T-helper 1 cell treated with Interleukin-12 subunit alpha and Interleukin-12 subunit beta and Interleukin-4 antibody, amounts not matched to agents 30 μg/mL and 1 μg/mL, for 36 hours (primary cell): ENCODE measurements at regions not wholly inside any gene's neighbourhood (a gene's known extent, or its start where the extent isn't known, plus 50 kb on each side); places are given as distances from the start of the nearest gene placed in this dataset.
"Not testable (repeated sequence)": the region's sequence is repeated elsewhere in the genome, so short reads cannot be mapped to it uniquely, and the experiment has no call there.

ENCODE experiments used
- H3K27ac Mint-ChIP-seq: one replicate; pipeline ENCODE4 v1.8.0; 2021; ENCODE audit warnings: mild to moderate bottlenecking, mixed read lengths
- H3K27me3 Mint-ChIP-seq: one replicate; pipeline ENCODE4 v1.8.0; 2021; ENCODE audit warnings: low read depth, mixed read lengths
- H3K36me3 Mint-ChIP-seq: one replicate; pipeline ENCODE4 v1.8.0; 2021; ENCODE audit warnings: low read depth, mixed read lengths
- H3K4me1 Mint-ChIP-seq: one replicate; pipeline ENCODE4 v1.8.0; 2021; ENCODE audit warnings: low read depth, mixed read lengths
- H3K4me3 Mint-ChIP-seq: one replicate; pipeline ENCODE4 v1.8.0; 2021; ENCODE audit warnings: mild to moderate bottlenecking, moderate library complexity, mixed read lengths
- H3K9me3 Mint-ChIP-seq: one replicate; pipeline ENCODE4 v1.8.0; 2021; ENCODE audit warnings: mixed read lengths

DNA sequence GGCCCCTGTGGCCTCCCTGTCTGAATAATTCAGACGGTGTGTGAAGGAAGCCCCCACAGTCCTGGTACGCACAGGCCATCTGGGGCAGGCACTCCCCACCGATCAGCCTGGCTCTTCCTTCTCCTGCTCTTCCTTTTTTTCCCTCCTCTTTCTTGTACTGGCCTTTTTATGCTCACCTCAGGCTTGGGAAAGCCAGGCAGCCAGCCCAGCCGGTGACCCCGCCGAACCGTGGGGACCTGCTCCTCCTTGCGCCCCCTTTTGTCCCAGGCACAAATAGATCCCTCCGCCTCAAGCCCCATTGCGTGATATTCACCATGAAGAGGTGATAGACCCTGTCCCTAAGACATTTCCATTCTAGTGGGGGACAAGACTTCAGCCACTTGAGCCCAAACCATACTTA is 80.2 kb upstream of the BRD7 start:
- Mint-ChIP-seq H3K36me3 (no peaks in the 10 kb centered on the region), H3K4me3 (no peak overlapping the region), H3K4me1 (no peaks in the 10 kb centered on the region)

DNA sequence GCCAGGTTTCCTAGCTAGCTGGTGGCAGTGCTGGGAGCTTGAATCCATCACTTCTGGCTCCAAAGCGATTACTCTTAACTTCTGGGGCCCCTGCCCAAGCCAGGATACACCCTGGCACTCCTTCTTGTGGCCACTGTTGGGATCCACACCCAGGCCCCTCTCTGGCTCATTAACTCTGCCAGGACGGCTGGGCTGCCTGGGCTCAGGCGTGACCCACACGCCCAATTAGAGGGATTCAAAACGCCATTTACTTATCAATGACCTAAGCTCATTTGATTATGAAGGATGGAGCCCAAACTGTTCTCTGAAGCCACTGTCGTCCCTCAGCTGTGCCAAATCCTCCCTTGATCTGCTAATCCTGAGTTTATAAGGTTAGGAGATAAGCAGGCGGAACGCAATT is 79.7 kb upstream of the BRD7 start:
- Mint-ChIP-seq H3K36me3 (no peaks in the 10 kb centered on the region), H3K9me3 (peaks cover 2% of the 10 kb centered on the region), H3K27me3 (peaks cover 3% of the 10 kb centered on the region), H3K4me1 (no peaks in the 10 kb centered on the region), H3K4me3 (no peak overlapping the region), H3K27ac (no peak overlapping the region)

More for the DNA sequence above, 80.2 kb upstream of the BRD7 start:
- H3K27me3 Mint-ChIP-seq = peaks cover 3% of the 10 kb centered on the region
- no peaks in the 10 kb centered on the region for H3K9me3 Mint-ChIP-seq
- H3K27ac Mint-ChIP-seq = no peak overlapping the region

DNA sequence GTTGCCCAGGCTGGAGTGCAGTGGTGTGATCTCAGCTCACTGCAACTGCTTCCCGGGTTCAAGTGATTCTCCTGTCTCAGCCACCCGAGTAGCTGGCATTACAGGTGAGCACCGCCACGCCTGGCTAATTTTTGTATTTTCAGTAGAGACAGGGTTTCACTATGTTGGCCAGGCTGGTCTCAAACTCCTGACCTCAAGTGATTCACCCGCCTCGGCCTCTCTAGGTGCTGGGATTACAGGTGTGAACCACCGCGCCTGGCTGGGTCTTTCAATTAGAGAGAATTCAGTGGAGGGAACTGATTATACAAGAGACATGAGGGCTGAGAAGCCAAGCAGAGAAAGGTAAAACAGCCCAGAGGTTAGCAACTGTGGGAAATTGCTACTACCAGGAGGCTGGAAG is 78.6 kb upstream of the BRD7 start:
- H3K4me1 Mint-ChIP-seq, H3K27me3 Mint-ChIP-seq, H3K9me3 Mint-ChIP-seq, H3K36me3 Mint-ChIP-seq, H3K4me3 Mint-ChIP-seq, H3K27ac Mint-ChIP-seq: not testable (repeated sequence)

DNA sequence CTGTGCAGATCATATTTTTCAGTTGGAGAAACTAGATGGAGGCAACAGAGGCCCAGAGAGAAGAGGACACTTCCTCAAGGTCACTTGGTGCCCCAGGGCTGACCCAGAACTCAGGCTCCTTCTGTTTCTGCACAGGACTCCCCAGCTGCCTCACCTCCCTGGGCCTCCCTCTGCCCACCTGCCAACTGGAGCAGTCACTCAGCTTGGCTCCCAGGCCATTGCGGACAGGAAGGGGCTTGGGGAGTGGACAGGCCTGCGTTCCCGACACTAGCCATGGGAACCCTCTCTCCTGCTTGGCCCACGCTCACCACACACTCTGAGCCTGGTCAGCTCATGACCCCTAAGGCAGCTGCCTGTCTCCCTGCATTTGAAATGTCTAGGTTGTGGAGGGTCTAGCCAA is 78.1 kb upstream of the BRD7 start:
- H3K4me1 Mint-ChIP-seq = no peaks in the 10 kb centered on the region
- H3K27ac Mint-ChIP-seq = no peak overlapping the region

DNA sequence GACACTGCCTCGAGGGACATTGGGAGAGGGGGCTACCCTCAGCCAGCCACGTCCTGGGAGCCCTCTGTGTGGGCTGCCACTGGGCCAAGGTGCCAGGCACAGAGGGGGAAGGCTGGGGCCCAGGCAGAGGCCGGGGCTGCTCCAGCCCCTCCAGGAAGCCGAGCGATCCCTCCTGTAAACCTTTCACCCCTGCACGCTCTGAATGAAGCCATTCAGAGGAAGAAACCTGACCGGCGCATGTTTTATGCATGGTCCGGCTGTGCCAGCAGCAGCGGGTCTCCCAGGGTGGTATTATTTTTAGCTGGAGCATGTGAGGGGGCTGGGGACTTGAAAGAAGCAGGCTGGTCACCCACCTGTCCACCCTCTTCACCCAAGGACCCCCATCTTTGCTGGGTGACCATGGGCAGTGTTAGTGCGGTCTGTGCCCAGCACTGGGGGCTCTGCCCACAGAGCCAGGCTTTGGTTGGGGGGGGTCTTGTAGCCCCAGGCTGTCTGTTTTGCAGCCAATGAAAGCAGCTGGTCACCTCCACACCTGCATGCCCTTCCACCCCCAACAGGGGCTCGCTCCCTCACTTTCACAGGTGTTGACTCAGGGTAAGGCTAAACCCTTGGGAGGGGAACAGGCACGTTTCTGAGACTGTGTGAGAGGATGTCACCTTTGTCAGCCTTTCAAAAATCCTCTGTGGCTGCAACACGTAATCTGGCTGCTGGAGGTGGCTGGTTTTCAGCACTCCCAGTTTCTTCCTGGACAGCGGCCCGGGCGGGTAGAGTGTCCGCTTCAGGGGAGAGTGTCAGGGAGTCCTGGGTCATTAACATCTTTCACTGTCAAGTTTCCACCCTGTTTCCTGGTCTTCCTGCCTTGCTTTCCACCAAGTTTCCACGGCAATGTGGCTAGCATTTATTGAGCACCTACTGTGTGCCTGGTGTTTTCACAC is 77.1 kb upstream of the BRD7 start:
- Mint-ChIP-seq H3K36me3 (no peaks in the 10 kb centered on the region), H3K9me3 (peaks cover 9% of the 10 kb centered on the region), H3K27ac (no peak overlapping the region), H3K27me3 (peaks cover 3% of the 10 kb centered on the region), H3K4me3 (no peak overlapping the region), H3K4me1 (no peaks in the 10 kb centered on the region)

More for the DNA sequence above, 78.1 kb upstream of the BRD7 start:
- H3K36me3 Mint-ChIP-seq = no peaks in the 10 kb centered on the region
- peaks cover 3% of the 10 kb centered on the region for H3K27me3 Mint-ChIP-seq
- no peak overlapping the region for H3K4me3 Mint-ChIP-seq
- H3K9me3 Mint-ChIP-seq = peaks cover 9% of the 10 kb centered on the region

DNA sequence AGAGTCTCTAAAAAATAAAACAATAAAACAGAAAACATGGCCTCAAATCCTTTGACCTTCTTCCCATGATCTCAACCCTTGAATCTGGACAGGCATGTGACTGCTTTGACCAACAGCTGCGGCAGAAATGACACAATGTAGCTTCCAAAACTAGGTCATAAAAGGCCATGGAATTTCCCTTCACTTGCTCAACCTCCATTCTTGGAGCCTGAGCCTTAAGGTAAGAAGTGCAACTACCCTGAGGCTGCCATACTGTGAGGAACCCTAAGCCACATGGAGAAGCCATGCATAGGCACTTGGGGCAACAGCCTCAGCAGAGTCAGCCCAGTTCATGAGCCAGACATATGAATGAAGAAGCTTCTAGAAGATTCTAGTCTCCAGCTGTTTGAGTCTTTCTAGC is 75.7 kb upstream of the BRD7 start:
- Mint-ChIP-seq H3K36me3 (no peaks in the 10 kb centered on the region), H3K4me3 (no peak overlapping the region), H3K27me3 (peaks cover 3% of the 10 kb centered on the region), H3K27ac (no peak overlapping the region), H3K4me1 (no peaks in the 10 kb centered on the region), H3K9me3 (peaks cover 21% of the 10 kb centered on the region)

DNA sequence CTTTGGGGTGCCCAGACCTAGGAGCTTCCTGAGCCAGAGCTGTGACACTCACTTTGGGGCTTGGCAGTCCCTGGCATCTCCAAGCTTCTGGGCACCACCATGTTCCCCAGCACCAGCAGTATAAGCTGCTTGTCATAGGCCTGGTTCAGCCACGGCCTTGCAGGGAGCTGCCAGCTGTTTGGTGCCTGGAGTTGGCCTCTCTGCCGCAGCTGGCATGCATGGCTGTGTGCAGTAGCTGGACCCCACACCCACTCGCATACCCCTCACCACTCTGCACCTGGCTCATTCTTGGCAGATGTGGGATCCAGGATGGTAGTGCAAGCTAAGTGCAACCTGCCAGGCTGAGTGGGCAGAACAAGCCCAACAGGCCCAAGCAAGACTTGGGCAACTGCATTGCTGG is 73.4 kb upstream of the BRD7 start:
- Mint-ChIP-seq H3K9me3 (peaks cover 28% of the 10 kb centered on the region), H3K4me3 (no peak overlapping the region), H3K27me3 (no peaks in the 10 kb centered on the region), H3K4me1 (no peaks in the 10 kb centered on the region), H3K27ac (no peak overlapping the region), H3K36me3 (no peaks in the 10 kb centered on the region)

DNA sequence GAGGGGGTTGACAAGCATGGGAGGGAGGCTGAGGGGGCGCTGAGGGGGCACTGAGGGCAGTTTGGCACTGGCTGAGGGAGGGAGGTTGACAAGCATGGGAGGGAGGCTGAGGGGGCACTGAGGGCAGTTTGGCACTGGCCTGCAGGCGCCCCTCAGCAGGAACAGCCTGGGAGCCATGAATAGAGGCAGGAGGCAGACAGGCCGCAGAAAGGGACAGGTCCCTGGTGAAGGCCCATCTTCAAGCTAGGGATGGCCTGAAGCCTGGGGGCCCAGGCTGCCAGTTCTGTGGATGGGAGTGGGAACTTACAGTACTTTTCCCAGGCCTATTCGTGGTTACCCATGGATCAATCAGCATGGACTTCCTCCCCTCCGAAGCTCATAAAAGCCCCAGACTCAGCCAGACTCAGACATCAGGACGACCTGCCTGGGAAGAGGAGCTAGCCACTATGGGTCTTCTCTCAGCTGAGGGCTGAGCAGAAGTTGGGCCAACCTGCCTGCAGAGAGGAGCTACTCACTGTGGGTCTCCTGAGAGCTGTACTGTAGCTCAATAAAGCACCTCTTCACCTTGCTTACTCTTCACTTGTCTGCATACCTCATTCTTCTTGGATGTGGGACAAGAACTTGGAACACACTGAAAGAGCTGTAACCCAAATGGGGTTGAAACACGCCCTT is 72.8 kb upstream of the BRD7 start:
- no peaks in the 10 kb centered on the region for H3K27me3 Mint-ChIP-seq
- peaks cover 28% of the 10 kb centered on the region for H3K9me3 Mint-ChIP-seq
- H3K4me1 Mint-ChIP-seq = no peaks in the 10 kb centered on the region
- H3K36me3 Mint-ChIP-seq = no peaks in the 10 kb centered on the region
- H3K4me3 Mint-ChIP-seq = no peak overlapping the region
- H3K27ac Mint-ChIP-seq = no peak overlapping the region

DNA sequence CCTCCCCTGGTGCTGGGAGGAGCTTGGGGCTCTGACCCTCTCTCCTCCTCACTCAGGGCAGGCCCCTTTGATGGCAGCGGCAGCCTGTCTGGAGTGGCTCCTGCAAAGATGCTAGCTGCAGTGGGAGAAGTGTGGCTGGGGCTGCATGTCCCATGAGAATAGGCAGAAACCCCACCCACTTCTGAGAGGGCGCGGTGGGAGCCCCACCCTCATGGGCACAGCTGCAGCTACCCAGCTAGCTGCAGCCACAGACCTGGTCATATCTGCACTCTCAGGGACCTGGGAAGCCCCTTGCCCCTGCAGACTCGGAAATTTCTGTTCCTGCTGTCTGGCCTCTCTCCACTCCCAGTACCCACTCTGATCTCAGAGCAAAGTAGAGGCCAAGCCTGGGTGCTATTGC is 72.2 kb upstream of the BRD7 start:
- Mint-ChIP-seq H3K27ac (no peak overlapping the region), H3K4me3 (no peak overlapping the region), H3K27me3 (no peaks in the 10 kb centered on the region), H3K9me3 (peaks cover 28% of the 10 kb centered on the region), H3K4me1 (no peaks in the 10 kb centered on the region), H3K36me3 (no peaks in the 10 kb centered on the region)

DNA sequence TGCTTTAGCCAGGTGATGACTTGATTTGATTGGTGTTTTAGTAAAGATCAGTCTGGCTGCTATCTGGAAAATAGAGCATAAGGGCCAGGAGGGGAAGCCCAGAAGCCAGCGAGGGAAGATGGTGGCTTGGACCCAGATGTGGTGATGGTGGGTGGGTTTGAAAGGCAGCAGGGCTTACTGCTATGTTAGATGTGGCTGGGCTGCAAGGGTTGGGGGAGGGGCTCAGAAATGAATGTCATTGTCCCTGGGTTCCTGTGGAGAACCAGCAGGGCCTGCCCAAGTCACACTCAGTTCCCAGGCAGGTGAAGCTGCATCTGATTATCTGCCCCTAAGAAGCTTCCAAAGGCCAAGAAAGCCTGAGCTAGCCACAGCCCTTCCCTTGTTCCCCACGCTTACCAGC is 71.7 kb upstream of the BRD7 start:
- H3K36me3 Mint-ChIP-seq = no peaks in the 10 kb centered on the region
- H3K9me3 Mint-ChIP-seq = peaks cover 28% of the 10 kb centered on the region
- H3K27ac Mint-ChIP-seq = no peak overlapping the region
- no peaks in the 10 kb centered on the region for H3K4me1 Mint-ChIP-seq
- no peak overlapping the region for H3K4me3 Mint-ChIP-seq
- H3K27me3 Mint-ChIP-seq = no peaks in the 10 kb centered on the region

DNA sequence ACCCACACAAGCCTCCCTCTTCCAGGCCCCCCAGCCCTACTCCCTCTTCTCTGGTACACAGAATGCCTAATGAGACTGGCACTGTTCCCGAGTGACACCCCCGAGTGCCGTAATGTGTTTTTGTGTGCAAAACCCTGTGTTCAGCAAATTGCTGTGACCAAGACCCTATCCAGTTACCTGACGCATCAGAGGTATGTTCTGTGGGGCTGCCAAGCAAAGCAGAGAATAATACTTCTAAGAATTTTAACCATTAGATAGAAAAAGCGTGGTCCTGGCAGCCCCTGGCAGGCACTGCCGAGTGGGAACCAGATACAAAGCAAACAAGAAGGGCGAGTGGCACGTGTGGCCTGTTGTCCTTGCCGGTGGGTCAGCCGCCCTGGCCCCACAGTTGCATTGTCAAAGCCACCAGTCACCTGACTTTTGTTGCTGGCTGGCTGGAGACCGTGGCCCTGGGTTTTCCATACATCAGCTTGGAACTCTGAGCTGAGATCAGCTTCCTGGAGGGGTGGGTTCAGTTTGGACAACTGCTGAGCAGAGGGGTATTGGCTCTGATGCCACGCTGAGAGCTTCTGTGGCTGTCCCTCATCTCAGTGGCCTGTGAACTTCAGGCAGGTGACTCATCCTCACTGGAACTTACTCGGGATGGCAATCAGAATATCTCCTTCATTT is 69.1 kb upstream of the BRD7 start:
- Mint-ChIP-seq H3K4me3 (no peak overlapping the region), H3K36me3 (no peaks in the 10 kb centered on the region), H3K9me3 (peaks cover 21% of the 10 kb centered on the region), H3K4me1 (no peaks in the 10 kb centered on the region), H3K27ac (no peak overlapping the region), H3K27me3 (peaks cover 9% of the 10 kb centered on the region)

DNA sequence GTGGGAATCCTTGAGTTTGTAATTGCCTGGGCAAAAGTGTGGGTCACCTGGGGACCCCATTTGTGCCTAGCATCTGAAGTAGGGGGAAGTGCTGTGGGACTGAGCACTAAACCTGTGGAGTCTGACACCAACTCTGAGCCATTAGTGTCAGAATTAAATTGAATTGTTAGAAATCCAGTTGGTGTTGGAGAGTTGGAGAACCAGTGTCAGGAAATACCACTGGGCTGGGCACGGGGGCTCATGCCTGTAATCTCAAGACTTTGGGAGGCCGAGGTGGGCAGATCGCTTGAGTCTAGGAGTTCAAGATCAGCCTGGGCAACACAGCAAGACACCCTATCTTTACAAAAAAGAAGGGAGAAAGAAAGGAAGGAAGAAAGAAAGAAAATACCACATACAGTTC is 67.5 kb upstream of the BRD7 start:
- Mint-ChIP-seq H3K36me3 (no peaks in the 10 kb centered on the region), H3K4me3 (no peak overlapping the region), H3K4me1 (no peaks in the 10 kb centered on the region), H3K27me3 (peaks cover 13% of the 10 kb centered on the region), H3K27ac (no peak overlapping the region), H3K9me3 (peaks cover 18% of the 10 kb centered on the region)

DNA sequence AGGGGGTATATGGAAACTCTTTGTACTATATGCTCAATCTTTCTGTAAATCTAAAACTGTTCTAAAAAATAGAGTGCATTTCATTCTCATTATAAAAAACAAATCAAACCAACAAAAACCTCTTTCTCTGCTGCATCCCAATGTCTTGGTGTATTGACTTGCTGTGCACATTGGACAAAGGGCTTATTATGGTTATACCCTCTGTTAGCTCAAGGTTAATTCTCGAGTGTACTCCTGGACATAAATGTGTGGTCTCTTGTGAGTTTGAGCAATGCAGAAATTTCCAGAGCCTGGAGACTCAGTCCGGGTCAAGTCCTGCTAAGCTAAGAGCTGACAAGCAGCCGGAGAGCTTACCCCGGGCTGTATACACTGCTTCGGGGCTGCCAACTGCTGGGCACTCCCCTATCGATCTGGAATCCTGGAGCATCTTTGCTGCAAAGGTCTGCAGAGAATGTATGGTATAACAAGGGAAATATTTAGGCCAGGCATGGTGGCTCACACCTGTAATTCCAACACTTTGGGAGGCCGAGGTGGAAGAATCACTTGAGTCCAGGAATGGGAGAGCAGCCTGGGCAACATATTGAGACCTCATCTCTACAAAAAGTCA is 66.2 kb upstream of the BRD7 start:
- H3K36me3 Mint-ChIP-seq = no peaks in the 10 kb centered on the region
- H3K4me3 Mint-ChIP-seq = no peak overlapping the region
- no peak overlapping the region for H3K27ac Mint-ChIP-seq
- no peaks in the 10 kb centered on the region for H3K4me1 Mint-ChIP-seq
- peaks cover 12% of the 10 kb centered on the region for H3K9me3 Mint-ChIP-seq
- H3K27me3 Mint-ChIP-seq = peaks cover 13% of the 10 kb centered on the region

DNA sequence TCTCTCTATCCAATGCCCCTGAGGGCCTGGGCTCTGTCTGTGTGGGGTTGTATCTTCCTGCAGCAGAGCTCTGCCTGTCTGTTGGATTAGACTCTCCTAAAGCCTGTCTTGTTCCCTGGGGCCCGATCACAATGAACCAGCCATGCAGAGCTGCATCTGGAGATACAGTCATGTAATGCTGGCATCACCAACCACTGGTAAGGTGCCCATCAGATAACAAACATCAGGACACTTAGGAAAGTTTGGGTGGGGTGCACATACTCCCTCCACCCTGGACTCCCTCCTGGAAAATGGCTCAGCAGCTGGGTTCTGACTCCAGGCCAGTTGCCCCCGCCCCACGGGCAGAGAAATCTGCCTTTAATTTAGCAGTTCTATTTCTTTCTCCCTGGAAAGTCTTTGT is 61.3 kb upstream of the BRD7 start:
- Mint-ChIP-seq H3K4me3 (no peak overlapping the region), H3K9me3 (no peaks in the 10 kb centered on the region), H3K4me1 (no peaks in the 10 kb centered on the region), H3K27ac (no peak overlapping the region), H3K36me3 (no peaks in the 10 kb centered on the region), H3K27me3 (peaks cover 17% of the 10 kb centered on the region)
